Amygdala (tissue), 56 donors: ENCODE measurements at regions not wholly inside any gene's neighbourhood (a gene's known extent, or its start where the extent isn't known, plus 50 kb on each side); places are given as distances from the start of the nearest gene placed in this dataset.
A peak's percentile ranks its signal among the peaks of the same experiment; 100 is the strongest.

ENCODE experiments used
- DNase-seq, 56 donors: peaks; one replicate each; lab custom pipeline; 2025; lab: John Stamatoyannopoulos, UW

- DNase-seq, result peak in 8 of 56 donors; percentile 5 to 63 (median 17)
Measured at GRCh38 chr6:45830441-45831139, 185.1 kb downstream of the CLIC5 start.

- DNase-seq, result no peak
Measured at GRCh38 chr6:45829873-45830272, 185.8 kb downstream of the CLIC5 start.

- no peak for DNase-seq
Measured at GRCh38 chr6:45827952-45828530, 187.6 kb downstream of the CLIC5 start.

GRCh38 chr6:45822873-45823272 is 192.8 kb downstream of the CLIC5 start:
- DNase-seq, result no peak

- no peak for DNase-seq
Measured at GRCh38 chr6:45822246-45822812, 193.3 kb downstream of the CLIC5 start.

GRCh38 chr6:45818655-45819054 is 197.0 kb downstream of the CLIC5 start:
- DNase-seq, result no peak

GRCh38 chr6:45816674-45817297 is 198.9 kb downstream of the CLIC5 start:
- no peak for DNase-seq

- DNase-seq, result no peak
Measured at GRCh38 chr6:45815466-45816125, 200.1 kb downstream of the CLIC5 start.

GRCh38 chr6:45814772-45815171 is 200.9 kb downstream of the CLIC5 start:
- DNase-seq, result no peak

GRCh38 chr6:45813943-45814342 is 201.7 kb downstream of the CLIC5 start:
- DNase-seq, result no peak

GRCh38 chr6:45812922-45813321 is 202.7 kb downstream of the CLIC5 start:
- peak in 28 of 56 donors; percentile 2 to 52 (median 18) for DNase-seq

GRCh38 chr6:45808917-45809316 is 206.7 kb downstream of the CLIC5 start:
- no peak for DNase-seq

GRCh38 chr6:45808042-45808645 is 207.5 kb downstream of the CLIC5 start:
- DNase-seq, result no peak

- no peak for DNase-seq
Measured at GRCh38 chr6:45807311-45808041, 208.2 kb downstream of the CLIC5 start.

- DNase-seq, result no peak
Measured at GRCh38 chr6:45806172-45806571, 209.5 kb downstream of the CLIC5 start.

- DNase-seq, result no peak
Measured at GRCh38 chr6:45803071-45803470, 212.6 kb downstream of the CLIC5 start.

- DNase-seq, result no peak
Measured at GRCh38 chr6:45801471-45802289, 214.0 kb downstream of the CLIC5 start.

GRCh38 chr6:45800911-45801310 is 214.7 kb downstream of the CLIC5 start:
- no peak for DNase-seq

- no peak for DNase-seq
Measured at GRCh38 chr6:45795678-45796077, 220.0 kb downstream of the CLIC5 start.
